K562 (cell line): ENCODE measurements at regions not wholly inside any gene's neighbourhood (a gene's known extent, or its start where the extent isn't known, plus 50 kb on each side); places are given as distances from the start of the nearest gene placed in this dataset.

Experiments
- ATAC-seq: fragments of 200-7000 bp; cut with Tn5 transposase; 3 replicates; pipeline ENCODE4 v1.9.1; 2020; ENCODE audit warnings: moderate library complexity
- BruUV-seq: library from RNA; stranded (reverse); fragments of 400-500 nt; replicated peaks from 2 replicates; lab custom pipeline; 2021; lab: Mats Ljungman, UMichigan
- CTCF ChIA-PET: fragments of 300-600 bp; formaldehyde crosslinking; extraction: SDS; loops from one replicate; lab custom pipeline; 2021; ENCODE audit warnings: low intra/inter-chr PET ratio; lab: Yijun Ruan, JAX
- POLR2A ChIA-PET: fragments of 300-600, 350-650 bp; sonication (Branson Sonifier 250); formaldehyde crosslinking; extraction: SDS; loops from one replicate; lab custom pipeline; 2021; ENCODE audit warnings: antibody characterized with exemption, inconsistent platforms; lab: Yijun Ruan, JAX
- DNase-seq, 4 experiments: peaks; one replicate each; pipeline versions ENCODE4 v3.0.0 to v3.0.0-alpha.2; 2011 to 2018; ENCODE audit warnings: low spot score in 3 of 4, mixed read lengths in 3 of 4; ENCODE audit errors: extremely low read depth in 1 of 4
- FAIRE-seq: peaks from 2 replicates; lab custom pipeline; 2011; peaks lifted over from hg19 to GRCh38; lab: Jason Lieb, UNC
- H2AFZ ChIP-seq: 2 replicates; pipeline ENCODE4 v1.6.0; 2011; ENCODE audit warnings: low read depth, low read length, control low read depth, inconsistent platforms
- H3K27ac ChIP-seq: fragments of 200-600 bp; 3 replicates; pipeline ENCODE4 v1.8.0; 2011; ENCODE audit warnings: low read depth, mild to moderate bottlenecking, control low read depth, inconsistent platforms, low read length, moderate library complexity, mixed read lengths; ENCODE audit errors: extremely low read depth
- H3K27me3 ChIP-seq, 2 experiments: fragments of 300-600 bp in 1 of 2; 2 replicates in 1 of 2; 3 replicates in 1 of 2; pipeline versions ENCODE4 v1.6.0 to v1.8.0; 2011; ENCODE audit warnings: inconsistent platforms in 2 of 2, low read length in 2 of 2, mild to moderate bottlenecking in 1 of 2, mixed read lengths in 1 of 2, moderate library complexity in 1 of 2; ENCODE audit not compliant: control insufficient read depth in 2 of 2, insufficient read depth in 2 of 2
- H3K36me3 ChIP-seq: fragments of 300-600 bp; 3 replicates; pipeline ENCODE4 v1.8.0; 2011; ENCODE audit warnings: mild to moderate bottlenecking, low read length, inconsistent platforms; ENCODE audit not compliant: control insufficient read depth, insufficient read depth
- H3K4me1 ChIP-seq, 2 experiments: fragments of 200-600 bp in 1 of 2; replicated peaks in 1 of 2; 2 replicates in 1 of 2; 3 replicates in 1 of 2; pipeline versions ENCODE4 v1.5.1 to v1.8.0; 2011; ENCODE audit warnings: inconsistent platforms in 2 of 2, low read length in 2 of 2, mild to moderate bottlenecking in 1 of 2, mixed read lengths in 1 of 2, moderate library complexity in 1 of 2; ENCODE audit not compliant: control insufficient read depth in 2 of 2, insufficient read depth in 2 of 2
- H3K4me2 ChIP-seq: 2 replicates; pipeline ENCODE4 v1.6.1; 2011; ENCODE audit warnings: low read length, control low read depth, inconsistent platforms, mixed read lengths; ENCODE audit not compliant: insufficient read depth
- H3K4me3 ChIP-seq: fragments of 200-600 bp; sonication (generic), shearing (Covaris generic); 2 replicates; pipeline ENCODE4 v1.5.1; 2016; ENCODE audit warnings: control low read depth, inconsistent platforms
- H3K79me2 ChIP-seq: fragments of 200-600 bp; 3 replicates; pipeline ENCODE4 v1.8.0; 2011; ENCODE audit warnings: low read length, inconsistent platforms; ENCODE audit not compliant: control insufficient read depth, insufficient read depth
- H3K9ac ChIP-seq, 2 experiments: 2 replicates each; pipeline versions ENCODE4 v1.6.0 to v1.6.1; 2011; ENCODE audit warnings: low read depth in 2 of 2, low read length in 2 of 2, control low read depth in 1 of 2, inconsistent platforms in 1 of 2, mild to moderate bottlenecking in 1 of 2, mixed read lengths in 1 of 2; ENCODE audit not compliant: insufficient read depth in 1 of 2
- H3K9me1 ChIP-seq: one replicate; pipeline ENCODE4 v1.6.0; 2011; ENCODE audit warnings: inconsistent platforms, mild to moderate bottlenecking, low read length, moderate library complexity; ENCODE audit not compliant: control insufficient read depth, insufficient read depth
- H3K9me3 ChIP-seq: replicated peaks from 2 replicates; pipeline ENCODE4 v1.5.1; 2011; ENCODE audit warnings: low read depth, low read length, inconsistent platforms; ENCODE audit not compliant: control insufficient read depth, insufficient read depth
- H4K20me1 ChIP-seq: replicated peaks from 2 replicates; pipeline ENCODE4 v1.6.1; 2011; ENCODE audit warnings: low read length, inconsistent platforms, mixed read lengths; ENCODE audit not compliant: control insufficient read depth, insufficient read depth
- ATF3 ChIP-seq, 2 experiments: fragments of 450-650 bp in 1 of 2; sonication (generic) in 1 of 2; formaldehyde crosslinking in 1 of 2; IDR thresholded peaks in 1 of 2; conservative IDR thresholded peaks in 1 of 2; 2 replicates each; pipeline versions ENCODE4 v1.6.1 to v1.8.1; 2016 to 2023; ENCODE audit warnings: mild to moderate bottlenecking in 2 of 2, moderate library complexity in 2 of 2, inconsistent platforms in 1 of 2, missing genetic modification reagents in 1 of 2
- CAMTA2 ChIP-seq: fragments of 250-450 bp; sonication (Bioruptor Pico); conservative IDR thresholded peaks from 2 replicates; pipeline ENCODE4 v1.5.1; 2022
- CEBPB ChIP-seq: fragments of 450-650 bp; IDR thresholded peaks from 2 replicates; pipeline ENCODE4 v1.6.1; 2016; ENCODE audit warnings: missing genetic modification characterization, missing compliant biosample characterization
- HMG20B ChIP-seq: fragments of 250-450 bp; sonication (Bioruptor Pico); IDR thresholded peaks from 2 replicates; pipeline ENCODE4 v1.5.0; 2021; ENCODE audit warnings: mild to moderate bottlenecking
- MAZ ChIP-seq, 2 experiments: fragments of 450-650 bp in 1 of 2; sonication (generic) in 1 of 2; formaldehyde crosslinking; IDR thresholded peaks in 1 of 2; conservative IDR thresholded peaks in 1 of 2; 2 replicates each; pipeline versions ENCODE4 v1.4.0 to v1.5.0; 2020; ENCODE audit warnings: mild to moderate bottlenecking in 1 of 2, missing genetic modification reagents in 1 of 2
- MED1 ChIP-seq: sonication (generic); formaldehyde crosslinking; IDR thresholded peaks from 2 replicates; pipeline ENCODE4 v1.8.1; 2023; ENCODE audit warnings: missing genetic modification reagents, borderline replicate concordance
- PHF8 ChIP-seq: fragments of 200-600 bp; sonication (generic); IDR thresholded peaks from 2 replicates; pipeline ENCODE4 v1.6.1; 2012; ENCODE audit warnings: mixed run types, mild to moderate bottlenecking, inconsistent platforms, low read length, moderate library complexity, borderline replicate concordance
- RAD21 ChIP-seq, 2 experiments: fragments of 250-450 bp in 1 of 2; fragments of 450-650 bp in 1 of 2; sonication (Bioruptor Pico) in 1 of 2; formaldehyde crosslinking in 1 of 2; IDR thresholded peaks in 1 of 2; conservative IDR thresholded peaks in 1 of 2; 2 replicates each; pipeline versions ENCODE4 v1.4.0 to v1.8.0; 2020 to 2022; ENCODE audit warnings: mild to moderate bottlenecking in 2 of 2, moderate library complexity in 1 of 2
- RBFOX2 ChIP-seq: fragments of 200-400 bp; formaldehyde crosslinking; IDR thresholded peaks from 2 replicates; pipeline ENCODE4 v1.6.1; 2017; ENCODE audit warnings: low read depth, mild to moderate bottlenecking, low read length, moderate library complexity
- ZBTB40 ChIP-seq, 2 experiments: fragments of 450-650 bp in 1 of 2; sonication (generic) in 1 of 2; formaldehyde crosslinking in 1 of 2; IDR thresholded peaks; 2 replicates each; pipeline versions ENCODE4 v1.7.1 to v1.9.0; 2016 to 2022; ENCODE audit warnings: inconsistent platforms in 1 of 2, mild to moderate bottlenecking in 1 of 2, missing genetic modification reagents in 1 of 2
- ZFPM2 ChIP-seq: fragments of 250-450 bp; sonication (Bioruptor Pico); IDR thresholded peaks from 2 replicates; pipeline ENCODE4 v1.5.1; 2022; ENCODE audit warnings: mild to moderate bottlenecking
- ZNF41 ChIP-seq: fragments of 250-450 bp; sonication (Bioruptor Pico); conservative IDR thresholded peaks from 2 replicates; pipeline ENCODE4 v1.4.0; 2020; ENCODE audit warnings: mild to moderate bottlenecking
- WGBS: fragments of 100-300 bp; shearing (Covaris generic); methylation state at CpG from one replicate; pipeline ENCODE4 v1.1.6; 2016; ENCODE audit warnings: low coverage, mixed read lengths; ENCODE audit not compliant: insufficient coverage; ENCODE audit errors: missing lambda C conversion rate; 5-methylcytosine and 5-hydroxymethylcytosine counted together
- in situ Hi-C: fragments of 300-500 bp; cut with MboI; formaldehyde crosslinking; loops from 4 replicates; pipeline ENCODE4 v1.15.0; 2018; ENCODE audit warnings: inconsistent platforms, mixed read lengths
- intact Hi-C: fragments of 100-400 bp; cut with micrococcal nuclease; formaldehyde crosslinking; loops from 2 replicates; pipeline ENCODE4 v1.14.2; 2022

- Histone ChIP-seq H3K36me3 (no peaks in the 10 kb centered on the region), H3K9me1 (no peaks in the 10 kb centered on the region), H3K4me2 (no peak overlapping the region), H3K9ac (no peak overlapping the region), H2AFZ (no peak overlapping the region), H3K27ac (no peak overlapping the region), H3K27me3 (no peaks in the 10 kb centered on the region), H3K4me3 (no peak overlapping the region), H3K9me3 (no peaks in the 10 kb centered on the region), H3K79me2 (no peaks in the 10 kb centered on the region), H4K20me1 (no peaks in the 10 kb centered on the region), H3K4me1 (no peaks in the 10 kb centered on the region)
- no TSS peak for BruUV-seq
- in situ Hi-C loops (no loop called here), intact Hi-C loops (no loop called here)
- DNase-seq (no peak), FAIRE-seq (no peak), ATAC-seq (no peak)
- POLR2A ChIA-PET, result no interaction called here
- 0% methylated on average over 1 of the region's 1 CpG for WGBS
- CTCF ChIA-PET, result interaction anchor here (0.5 kb wide), 1 partner anchor 580 kb away, joined by 3 read pairs; no protein-coding TSS in a partner anchor
- no peak for TF ChIP-seq MED1 (CRISPR knock-in tag)
- TF ChIP-seq RBFOX2, result no peak
- TF ChIP-seq RAD21 (CRISPR knock-in tag; conservative IDR thresholded peaks at IDR 0.05 in 1 of 2, IDR thresholded peaks at IDR 0.05 in 1 of 2), result no peak
- TF ChIP-seq HMG20B (CRISPR knock-in tag), result no peak
- TF ChIP-seq CEBPB (tag), result no peak
- TF ChIP-seq ZNF41 (CRISPR knock-in tag), result no peak
- no peak for TF ChIP-seq ATF3 (IDR thresholded peaks at IDR 0.05)
- no peak for TF ChIP-seq ATF3 (CRISPR knock-in tag; conservative IDR thresholded peaks at IDR 0.05)
- TF ChIP-seq ZBTB40 (IDR thresholded peaks at IDR 0.05), result no peak
- TF ChIP-seq ZBTB40 (CRISPR knock-in tag; IDR thresholded peaks at IDR 0.05), result no peak
- TF ChIP-seq MAZ (CRISPR knock-in tag; conservative IDR thresholded peaks at IDR 0.05 in 1 of 2, IDR thresholded peaks at IDR 0.05 in 1 of 2), result no peak
- no peak for TF ChIP-seq ZFPM2 (CRISPR knock-in tag)
- no peak for TF ChIP-seq CAMTA2
- TF ChIP-seq PHF8, result no peak
Observed at GRCh38 chr12:90112666-90113065, 404.0 kb upstream of the ATP2B1 start.
